Nephron progenitor cell (in vitro differentiated cells): ENCODE measurements at regions not wholly inside any gene's neighbourhood (a gene's known extent, or its start where the extent isn't known, plus 50 kb on each side); places are given as distances from the start of the nearest gene placed in this dataset.

Experiments
- DNase-seq: peaks from one replicate; pipeline ENCODE4 v3.0.0; 2021
- H3K27ac Mint-ChIP-seq: 2 replicates; pipeline ENCODE4 v1.8.0; 2021; ENCODE audit warnings: mild to moderate bottlenecking, moderate library complexity, mixed read lengths
- H3K27me3 Mint-ChIP-seq: 2 replicates; pipeline ENCODE4 v1.8.0; 2021; ENCODE audit warnings: mild to moderate bottlenecking, low read depth, mixed read lengths; ENCODE audit not compliant: poor library complexity
- H3K36me3 Mint-ChIP-seq: 2 replicates; pipeline ENCODE4 v1.8.0; 2021; ENCODE audit warnings: low read depth, mixed read lengths
- H3K4me1 Mint-ChIP-seq: 2 replicates; pipeline ENCODE4 v1.8.0; 2021; ENCODE audit warnings: mixed read lengths
- H3K4me3 Mint-ChIP-seq: 2 replicates; pipeline ENCODE4 v1.8.0; 2021; ENCODE audit warnings: mild to moderate bottlenecking, moderate library complexity, mixed read lengths
- H3K9me3 Mint-ChIP-seq: 2 replicates; pipeline ENCODE4 v1.8.0; 2021; ENCODE audit warnings: mild to moderate bottlenecking, moderate library complexity, mixed read lengths
- CTCF ChIP-seq: fragments of 200-600 bp; sonication (generic); IDR thresholded peaks from 2 replicates; pipeline ENCODE4 v1.5.0; 2021; ENCODE audit warnings: antibody characterized with exemption

GRCh38 chrX:22395372-22395771 is 122.7 kb downstream of the CBLL2 start:
- peaks cover 44% of the 10 kb centered on the region for H3K4me1 Mint-ChIP-seq
- H3K27ac Mint-ChIP-seq: no peak overlapping the region
- H3K9me3 Mint-ChIP-seq: peaks cover 20% of the 10 kb centered on the region
- no peak for TF ChIP-seq CTCF
- DNase-seq: no peak
- H3K27me3 Mint-ChIP-seq: no peaks in the 10 kb centered on the region
- no peak overlapping the region for H3K4me3 Mint-ChIP-seq
- H3K36me3 Mint-ChIP-seq: no peaks in the 10 kb centered on the region

- Mint-ChIP-seq H3K9me3 (peaks cover 24% of the 10 kb centered on the region), H3K27me3 (no peaks in the 10 kb centered on the region), H3K36me3 (no peaks in the 10 kb centered on the region), H3K4me1 (peaks cover 39% of the 10 kb centered on the region), H3K4me3 (no peak overlapping the region), H3K27ac (no peak overlapping the region)
- no peak for TF ChIP-seq CTCF
- no peak for DNase-seq
Measured at GRCh38 chrX:22396408-22396807, 123.7 kb downstream of the CBLL2 start.

GRCh38 chrX:22397566-22397965 is 124.9 kb downstream of the CBLL2 start:
- H3K27ac Mint-ChIP-seq: no peak overlapping the region
- TF ChIP-seq CTCF: no peak
- H3K4me3 Mint-ChIP-seq: no peak overlapping the region
- peaks cover 36% of the 10 kb centered on the region for H3K9me3 Mint-ChIP-seq
- no peaks in the 10 kb centered on the region for H3K27me3 Mint-ChIP-seq
- H3K36me3 Mint-ChIP-seq: no peaks in the 10 kb centered on the region
- peaks cover 28% of the 10 kb centered on the region for H3K4me1 Mint-ChIP-seq
- DNase-seq: no peak

- Mint-ChIP-seq H3K36me3 (no peaks in the 10 kb centered on the region), H3K9me3 (peaks cover 25% of the 10 kb centered on the region), H3K27me3 (peaks cover 2% of the 10 kb centered on the region), H3K4me1 (peaks cover 29% of the 10 kb centered on the region), H3K4me3 (no peak overlapping the region), H3K27ac (no peak overlapping the region)
- TF ChIP-seq CTCF: no peak
- DNase-seq: no peak
Measured at GRCh38 chrX:22399437-22400192, 126.9 kb downstream of the CBLL2 start.

- Mint-ChIP-seq H3K27ac (no peak overlapping the region), H3K27me3 (peaks cover 2% of the 10 kb centered on the region), H3K4me3 (no peak overlapping the region), H3K4me1 (peaks cover 15% of the 10 kb centered on the region), H3K36me3 (no peaks in the 10 kb centered on the region), H3K9me3 (peaks cover 22% of the 10 kb centered on the region)
- DNase-seq: no peak
- no peak for TF ChIP-seq CTCF
Measured at GRCh38 chrX:22404297-22404696, 131.6 kb downstream of the CBLL2 start.

- Mint-ChIP-seq H3K27me3 (peaks cover 2% of the 10 kb centered on the region), H3K4me3 (no peak overlapping the region), H3K9me3 (peaks cover 25% of the 10 kb centered on the region), H3K4me1 (peaks cover 15% of the 10 kb centered on the region), H3K27ac (no peak overlapping the region), H3K36me3 (no peaks in the 10 kb centered on the region)
- TF ChIP-seq CTCF: no peak
- no peak for DNase-seq
Measured at GRCh38 chrX:22406201-22406737, 133.6 kb downstream of the CBLL2 start.
